ENCODE measurements at regions not wholly inside any gene's neighbourhood (a gene's known extent, or its start where the extent isn't known, plus 50 kb on each side); places are given as distances from the start of the nearest gene placed in this dataset.

DNA sequence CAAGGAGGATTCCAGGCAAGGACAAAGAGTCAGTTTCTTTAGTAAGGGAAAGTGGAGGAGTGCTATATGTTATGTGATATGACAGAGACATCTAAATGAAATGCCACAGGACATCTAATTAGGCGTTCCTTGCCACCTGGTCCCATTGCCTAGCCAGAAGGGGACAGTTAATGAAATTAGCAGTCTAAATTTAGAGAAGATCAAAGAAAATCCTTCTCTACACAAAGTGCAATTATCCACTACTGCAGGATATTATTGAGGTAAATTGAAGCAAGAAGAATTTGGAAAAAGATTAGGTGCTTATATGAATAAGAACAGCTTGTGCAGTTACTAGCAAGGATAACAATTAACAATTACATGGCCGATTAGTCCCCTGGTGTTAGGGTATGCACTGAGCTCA is 495.3 kb upstream of the NMUR2 start:
- DNase-seq, result no peak

DNA sequence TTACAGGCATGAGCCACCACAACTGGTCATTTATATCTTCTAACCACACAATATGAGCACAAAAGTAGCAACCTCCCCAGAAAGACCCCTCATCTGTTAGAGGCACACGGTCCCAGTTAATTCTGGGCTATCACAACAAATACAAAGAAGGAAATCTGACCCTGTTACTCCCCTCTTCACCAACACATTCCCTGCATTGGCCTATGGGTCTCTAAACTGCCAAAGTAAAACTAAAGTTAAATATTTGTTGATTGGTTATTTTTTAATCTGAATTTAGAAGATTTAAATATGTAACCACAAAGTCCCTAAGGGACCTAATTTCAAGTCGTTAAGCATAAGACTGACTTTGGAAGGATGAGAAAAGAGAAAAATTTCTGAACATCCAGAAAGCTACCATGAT is 496.7 kb upstream of the NMUR2 start:
- no peak for DNase-seq

DNA sequence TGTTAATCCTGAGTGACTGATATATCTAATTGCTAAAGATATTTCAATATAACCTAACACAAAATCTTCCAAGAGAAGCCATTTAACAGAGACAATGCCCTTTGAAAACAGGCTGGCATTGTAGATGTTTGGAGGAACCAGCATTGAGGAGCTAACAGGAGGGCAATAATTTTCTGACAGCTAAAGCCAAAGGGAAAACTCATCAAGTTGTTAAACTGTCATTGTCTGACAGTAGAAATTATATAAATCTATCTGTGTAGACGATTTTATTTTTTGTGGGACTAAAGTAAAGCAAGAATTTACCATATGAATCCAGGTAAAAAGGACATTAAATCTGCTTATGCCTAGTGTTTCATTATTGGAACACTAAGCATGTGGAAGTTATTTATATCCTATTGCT is 500.2 kb upstream of the NMUR2 start:
- DNase-seq, result no peak

DNA sequence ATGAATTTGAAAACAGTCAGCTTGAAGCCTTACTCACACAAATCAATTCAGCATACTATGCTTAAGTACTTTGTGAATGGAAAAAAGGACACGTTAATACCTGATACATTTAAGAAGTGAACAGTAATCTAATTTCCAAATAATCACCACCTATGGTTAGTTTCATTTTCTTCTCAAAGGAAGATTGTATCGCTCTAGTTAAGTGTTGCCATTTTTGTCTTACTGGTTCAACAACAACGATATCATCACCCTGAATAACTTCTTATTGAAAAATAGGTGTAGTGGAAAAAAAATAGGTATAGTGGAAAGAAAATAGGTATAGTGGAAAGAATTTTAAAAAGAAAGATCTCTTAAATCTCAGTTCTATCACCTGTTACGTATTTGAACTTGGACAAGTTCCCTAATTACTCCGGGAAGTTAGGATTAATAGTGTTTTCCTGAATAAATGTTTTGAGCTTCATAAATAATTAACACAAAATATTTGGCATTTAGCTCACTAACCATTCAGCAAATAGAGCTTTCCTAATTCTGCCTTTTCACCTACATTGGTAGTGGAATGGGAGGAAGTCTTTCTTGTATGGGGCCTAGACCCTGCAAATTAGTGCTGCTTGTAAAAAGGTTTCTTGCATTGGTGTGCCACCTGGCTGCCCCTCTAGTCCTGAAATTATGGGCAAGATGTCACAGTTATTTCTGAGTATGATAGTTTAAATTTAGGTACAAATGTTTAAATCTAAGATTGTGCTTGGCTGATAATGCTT is 502.6 kb upstream of the NMUR2 start:
- DNase-seq, result no peak

DNA sequence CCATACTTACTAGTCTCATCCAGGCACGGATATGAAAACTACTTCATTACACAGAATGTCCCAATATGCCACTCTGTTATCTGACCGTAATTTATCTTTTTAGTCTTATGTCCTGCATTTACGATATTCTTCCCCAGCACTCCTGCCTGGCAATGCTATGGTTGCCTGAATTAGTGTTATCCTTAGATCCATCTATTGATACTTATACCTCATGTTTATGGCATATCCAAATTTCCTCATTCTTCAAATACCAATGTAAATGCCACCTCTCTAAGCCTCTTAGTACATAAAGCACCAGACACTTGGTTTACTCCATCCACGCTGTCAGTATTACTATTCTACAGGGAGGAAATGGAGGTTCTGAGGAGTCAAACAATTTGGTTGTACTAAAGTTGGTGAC is 507.8 kb upstream of the NMUR2 start:
- DNase-seq, result no peak

DNA sequence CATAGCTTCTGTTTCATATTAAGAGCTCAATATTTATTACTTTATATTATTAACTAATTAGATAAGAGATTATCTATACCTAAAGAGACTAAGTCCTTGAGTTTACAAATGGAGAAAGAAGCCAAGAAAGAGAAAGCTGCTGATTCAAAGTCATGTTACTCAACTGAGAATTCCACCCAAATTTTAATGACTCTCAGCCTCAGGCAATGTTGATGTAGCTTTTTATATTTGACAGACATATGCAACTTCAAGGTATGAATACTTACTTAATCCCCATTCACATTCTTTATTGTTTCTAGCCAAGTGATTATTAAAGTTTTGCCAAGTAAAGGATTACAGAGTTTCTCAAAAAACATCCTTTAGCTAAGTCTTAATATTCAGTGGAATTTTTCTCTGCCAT is 527.5 kb upstream of the NMUR2 start:
- no peak for DNase-seq

DNA sequence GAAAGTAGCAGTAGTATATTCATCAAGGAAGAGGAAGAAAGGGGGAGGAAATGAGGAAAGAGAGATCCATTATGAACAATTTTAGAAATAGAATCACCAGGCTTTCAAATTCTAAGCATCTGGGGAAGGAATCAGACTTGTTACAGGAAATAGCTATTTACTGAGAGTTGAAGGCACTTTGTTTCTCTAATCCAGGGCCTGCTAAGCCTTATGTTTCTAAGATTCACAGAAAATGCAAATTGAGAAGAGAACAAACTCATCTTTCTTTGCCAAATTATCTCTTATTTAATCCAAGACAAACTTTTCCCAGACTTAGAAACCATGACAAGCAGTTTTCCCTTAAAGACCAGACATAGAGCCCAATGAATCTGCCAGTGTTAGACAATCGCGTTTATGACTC is 528.0 kb upstream of the NMUR2 start:
- no peak for DNase-seq

DNA sequence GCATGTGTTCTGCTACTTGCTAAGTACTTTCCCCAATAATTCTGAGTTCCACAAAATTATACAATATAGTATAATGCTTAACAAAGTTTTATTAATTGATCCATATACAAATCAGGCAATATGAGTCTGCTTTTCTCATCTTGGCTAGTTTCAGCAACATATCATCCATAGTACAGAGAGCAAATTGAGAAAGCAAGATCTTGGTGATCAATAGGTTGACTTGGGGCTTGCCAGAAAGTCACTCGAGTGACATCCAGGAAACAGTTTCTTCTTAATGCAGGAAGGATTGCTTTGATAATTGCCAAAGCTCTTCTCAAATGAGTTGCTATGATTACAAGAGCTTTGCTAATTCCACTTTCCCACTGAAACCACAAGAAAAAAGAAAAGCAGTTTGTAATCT is 533.6 kb upstream of the NMUR2 start:
- DNase-seq, result no peak

DNA sequence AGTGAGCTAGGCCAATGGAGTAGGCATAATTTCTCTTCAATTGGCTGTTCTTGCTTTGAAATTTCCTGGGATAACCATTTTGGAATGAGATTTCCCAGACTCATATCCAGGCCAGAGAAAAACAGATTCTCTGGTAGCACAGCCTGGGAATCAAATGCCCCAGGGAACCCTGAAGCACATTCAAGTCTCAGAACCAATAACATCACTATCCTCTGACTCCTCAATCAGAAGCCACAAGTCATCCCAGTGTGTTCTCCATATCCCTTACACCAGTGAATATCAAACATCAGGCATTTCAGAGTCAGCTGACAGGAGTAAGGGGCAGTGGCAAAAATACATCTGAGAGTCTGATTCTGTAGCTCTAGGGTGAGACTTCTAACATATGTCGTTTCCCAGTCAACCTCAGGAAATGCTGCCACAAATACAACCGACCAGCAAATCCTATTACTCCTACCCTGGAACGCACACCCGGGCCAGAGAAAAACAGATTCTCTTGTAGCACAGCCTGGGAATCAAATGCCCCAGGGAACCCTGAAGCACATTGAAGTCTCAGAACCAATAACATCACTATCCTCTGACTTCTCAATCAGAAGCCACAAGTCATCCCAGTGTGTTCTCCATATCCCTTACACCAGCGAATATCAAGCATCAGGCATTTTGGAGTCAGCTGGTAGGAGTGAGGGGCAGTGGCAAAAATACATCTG is 537.7 kb upstream of the NMUR2 start:
- no peak for DNase-seq

DNA sequence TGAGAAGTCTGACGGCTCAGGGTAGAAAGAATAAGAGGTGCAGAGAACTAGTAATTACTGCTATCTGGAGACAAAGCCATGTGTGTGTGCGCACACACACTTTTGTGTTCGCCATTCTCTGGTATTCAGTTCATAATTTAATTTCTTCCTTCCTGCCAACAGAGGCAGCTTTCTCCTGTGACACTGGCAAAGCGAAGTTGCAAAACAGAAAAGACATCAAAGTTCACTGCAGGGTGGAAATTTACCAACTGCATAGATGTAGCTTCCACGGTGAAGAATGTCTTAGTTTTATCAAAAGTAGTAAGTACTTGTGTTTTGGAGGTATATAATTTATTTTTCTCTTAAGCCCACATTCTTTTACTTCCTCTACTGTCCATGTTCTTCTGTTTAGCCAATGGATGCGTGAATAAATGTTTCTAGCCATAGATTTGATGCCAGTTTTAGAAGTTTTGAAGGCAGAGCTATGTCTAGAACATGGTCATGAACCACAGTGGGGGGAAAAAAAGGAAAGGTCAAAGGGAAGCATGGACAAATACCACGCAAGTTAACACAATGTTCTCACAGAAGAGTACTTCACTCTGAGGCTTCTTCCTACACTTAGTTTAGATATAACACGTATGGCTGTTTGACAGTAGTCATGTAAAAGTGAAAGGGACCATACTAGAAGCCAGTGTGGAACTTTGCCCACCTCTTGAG is 536.5 kb upstream of the GRIA1 start:
- no peak for DNase-seq

DNA sequence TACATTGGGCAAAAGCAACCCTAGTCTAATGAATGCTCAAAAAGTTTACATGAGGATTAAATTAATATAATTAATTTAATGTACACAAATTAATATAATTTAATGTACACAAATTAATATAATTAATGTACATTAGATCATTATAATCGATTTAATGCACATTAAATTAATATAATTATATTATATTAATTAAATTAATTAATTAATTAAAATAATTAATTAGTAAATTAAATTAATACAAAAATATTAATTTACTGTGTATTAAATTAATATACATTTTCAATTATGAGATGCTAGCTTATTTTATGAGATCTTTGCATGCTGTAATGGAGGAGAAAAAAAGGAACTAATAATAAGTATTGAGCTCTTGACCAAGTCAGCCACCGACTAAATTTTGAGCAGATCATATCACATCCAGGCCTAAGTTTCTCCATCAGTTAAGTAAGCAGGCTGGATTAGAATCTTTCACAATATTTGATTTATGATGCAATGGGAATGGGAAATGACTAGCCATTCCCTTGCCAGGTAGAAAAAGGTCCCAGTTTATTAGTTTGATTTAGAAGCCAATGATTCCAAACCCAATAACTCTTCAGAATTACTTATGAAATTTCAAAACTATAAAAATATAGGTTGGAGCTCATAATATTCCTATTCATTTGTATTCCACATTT is 533.4 kb upstream of the GRIA1 start:
- DNase-seq, result no peak

DNA sequence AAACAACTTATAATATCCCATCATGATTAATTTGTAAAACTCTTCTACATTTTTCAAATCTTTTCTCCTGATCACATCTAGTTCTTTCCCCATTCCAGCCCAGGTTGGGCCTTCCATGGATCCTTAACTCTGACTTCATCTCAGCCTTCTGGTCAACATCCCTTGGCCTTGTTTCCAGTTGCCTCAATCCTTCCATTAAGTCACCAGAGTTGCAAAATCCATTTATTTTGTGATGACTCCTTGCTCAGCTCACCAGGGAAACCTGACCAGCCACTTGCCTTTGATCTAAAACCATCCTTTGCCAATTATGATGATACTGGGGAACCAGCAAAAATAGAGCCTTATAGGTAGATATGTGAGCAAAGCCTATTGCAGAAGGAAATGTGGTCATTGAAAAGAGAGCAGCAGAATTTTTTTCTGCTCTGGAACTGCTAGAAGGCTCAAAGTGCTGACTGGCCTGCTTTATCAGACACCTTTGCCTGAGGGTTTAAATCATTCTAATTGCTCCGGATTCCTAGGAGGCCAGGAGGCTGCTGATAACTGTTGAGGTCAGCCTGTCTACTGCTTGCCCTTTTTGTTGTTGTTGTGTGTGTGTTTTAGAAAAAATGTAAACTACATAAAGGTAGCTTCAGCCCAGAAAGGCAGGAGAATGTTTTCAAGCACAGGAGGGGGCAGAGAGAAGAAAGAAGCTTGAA is 512.2 kb upstream of the GRIA1 start:
- DNase-seq, result no peak

DNA sequence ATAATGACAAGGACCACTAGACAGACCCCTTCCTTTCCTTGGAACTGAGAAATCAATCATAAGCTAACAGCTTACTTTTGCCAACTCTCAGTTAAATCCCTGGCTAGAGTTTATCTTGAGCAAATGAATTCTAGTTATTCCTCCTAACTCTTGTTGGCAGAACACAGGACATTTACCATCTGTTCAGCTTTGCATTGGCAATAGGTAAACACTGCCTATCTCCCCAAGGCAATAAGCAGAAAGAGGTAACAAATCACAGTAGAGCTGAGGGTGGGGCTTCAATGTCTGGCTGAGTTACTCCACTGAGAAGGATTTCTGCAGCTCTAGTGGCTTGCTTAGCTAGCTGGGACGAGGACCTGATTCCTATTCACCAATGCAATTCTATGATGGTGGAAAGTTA is 503.3 kb upstream of the GRIA1 start:
- DNase-seq, result no peak

DNA sequence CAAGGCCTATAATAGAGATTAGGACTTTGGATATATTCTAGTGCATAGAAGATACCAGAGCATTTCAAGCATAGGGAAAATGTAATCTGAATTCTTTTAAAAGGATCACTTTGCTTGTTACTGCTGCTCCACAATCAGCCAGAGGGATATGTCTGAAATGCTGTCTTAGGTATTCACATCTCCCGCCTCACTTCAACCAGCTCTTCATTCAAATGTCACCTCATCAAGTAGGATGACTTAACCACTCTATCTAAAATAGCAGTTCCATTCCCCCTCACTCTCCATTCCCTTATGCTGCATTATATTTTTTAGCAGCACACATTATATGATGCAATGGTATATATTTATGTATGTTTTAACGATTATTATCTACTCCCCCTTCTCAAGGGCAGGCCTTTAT is 500.3 kb upstream of the GRIA1 start:
- no peak for DNase-seq

DNA sequence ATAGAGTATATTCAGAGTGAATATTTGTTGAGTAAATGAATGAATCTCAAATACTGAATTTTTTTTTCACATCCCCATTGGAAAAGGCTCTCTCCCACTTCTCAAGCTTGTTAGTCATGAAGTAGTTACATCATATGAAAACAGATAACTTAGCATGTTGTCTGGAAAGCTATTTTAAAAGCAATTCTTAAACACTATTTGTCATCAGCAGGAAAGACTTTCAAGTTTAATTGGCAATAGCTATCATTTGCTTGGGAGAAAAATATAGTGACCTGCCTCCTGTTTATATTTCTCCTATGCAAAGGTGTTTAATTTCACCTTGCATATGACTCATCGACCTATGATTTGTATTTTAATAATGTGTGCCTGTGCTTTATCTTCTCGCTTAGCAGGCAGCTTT is 499.8 kb upstream of the GRIA1 start:
- DNase-seq, result no peak

DNA sequence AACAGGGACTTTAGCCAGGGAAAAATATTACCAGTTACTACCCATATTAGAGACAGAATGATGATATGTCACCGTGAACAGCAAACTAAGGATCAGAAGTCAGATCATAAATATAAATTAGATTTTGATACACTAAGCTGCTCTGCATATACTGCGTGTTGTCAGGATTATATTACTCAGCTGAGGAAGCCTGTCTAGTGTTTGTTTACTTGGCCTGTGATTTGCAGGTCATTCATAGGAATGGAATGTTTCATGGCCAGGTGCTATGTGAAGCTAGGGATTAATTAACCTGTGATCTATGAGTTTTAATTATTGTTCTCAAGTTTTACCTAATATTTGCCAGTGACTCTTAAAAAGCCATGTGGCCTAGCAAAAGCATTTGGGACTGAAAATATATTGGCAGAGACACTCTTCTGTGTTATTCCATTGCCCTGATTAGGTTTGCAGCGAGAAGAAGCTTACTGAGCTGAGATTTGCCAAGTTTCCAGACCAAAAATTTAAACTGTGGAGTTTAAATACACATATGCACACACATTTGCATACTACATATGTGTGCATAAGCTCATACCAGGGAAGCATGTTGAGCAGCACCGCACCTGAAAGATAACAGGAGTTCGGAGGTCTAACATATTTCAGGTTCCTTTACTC is 496.3 kb upstream of the GRIA1 start:
- no peak for DNase-seq

DNA sequence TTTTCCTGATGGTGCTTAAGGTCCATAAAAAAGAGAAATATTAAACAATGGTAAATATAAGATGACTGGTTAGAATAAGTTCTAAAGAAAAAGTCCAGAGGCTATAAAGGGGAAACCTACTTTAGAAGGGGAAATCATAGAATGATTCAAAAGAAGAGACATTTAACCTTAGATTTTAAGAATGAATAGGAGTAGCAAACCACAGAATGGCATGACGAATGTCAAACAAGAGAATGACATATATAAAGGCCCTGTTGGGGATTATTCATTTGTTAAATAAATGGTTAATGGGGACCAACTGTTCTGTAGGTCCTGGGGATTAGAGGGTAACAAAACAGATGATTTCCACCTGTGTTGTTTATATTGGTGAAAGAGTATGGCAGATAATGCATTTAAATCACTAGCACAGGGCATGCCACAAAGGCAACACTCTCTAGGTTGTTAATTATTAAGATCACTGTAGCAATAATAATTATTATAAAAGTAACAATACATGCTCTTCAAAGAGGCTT is 495.2 kb upstream of the GRIA1 start:
- no peak for DNase-seq

DNA sequence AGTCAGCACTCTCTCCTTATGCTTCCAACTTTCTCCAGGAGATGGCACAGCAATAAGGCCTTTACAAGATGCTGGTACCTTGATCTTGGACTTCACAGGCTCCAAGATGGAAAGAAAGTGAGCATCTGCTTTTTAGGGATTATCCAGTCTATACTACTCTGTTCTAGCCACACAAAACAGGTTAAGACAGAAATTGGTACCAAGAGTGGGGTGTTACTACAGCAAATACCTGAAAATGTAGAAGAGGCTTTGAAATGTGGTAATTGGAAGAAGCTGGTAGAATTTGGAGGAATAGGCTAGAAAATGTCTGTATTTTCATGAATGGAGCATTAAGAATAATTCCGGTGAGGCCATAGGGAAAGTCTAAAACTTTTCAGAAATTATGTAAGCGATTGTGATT is 484.8 kb upstream of the GRIA1 start:
- DNase-seq, result no peak

DNA sequence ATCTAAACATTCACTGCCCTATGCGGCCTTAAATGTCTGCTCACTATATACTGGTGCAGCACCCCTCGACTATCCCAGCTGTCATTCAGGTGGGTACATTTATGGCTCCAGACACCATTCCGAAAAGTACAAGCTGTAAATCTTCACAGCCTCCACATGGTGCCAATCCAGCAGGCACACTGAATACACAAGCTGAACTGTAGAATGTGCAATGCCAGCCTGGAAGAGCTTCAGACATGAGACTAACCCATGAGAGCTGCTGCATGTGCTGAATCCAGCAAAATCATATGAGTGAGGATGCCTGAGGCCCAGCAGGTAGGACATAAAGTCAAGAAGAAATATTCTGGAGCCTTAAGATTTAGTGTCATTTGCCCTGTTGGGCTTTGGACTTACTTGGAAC is 483.8 kb upstream of the GRIA1 start:
- no peak for DNase-seq

DNA sequence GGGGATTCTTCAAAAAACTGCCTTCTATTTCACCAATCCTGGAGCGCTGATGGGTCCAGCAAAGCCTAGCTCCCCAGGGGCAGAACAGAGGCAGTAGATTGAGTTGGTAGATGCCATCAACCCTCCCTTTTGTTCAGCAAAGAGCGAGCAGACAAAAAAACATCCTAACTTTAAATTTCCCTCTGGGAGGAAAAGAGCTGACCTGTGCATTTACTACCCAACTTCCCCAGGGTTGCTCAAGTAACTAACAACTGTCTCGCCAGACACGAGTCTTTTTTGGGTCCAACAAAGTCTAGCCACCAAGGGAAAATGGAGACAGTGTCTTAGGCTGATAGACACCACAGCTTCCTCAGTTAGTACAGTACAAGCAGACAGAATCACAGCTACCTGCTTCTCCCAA is 476.3 kb upstream of the GRIA1 start:
- no peak for DNase-seq

DNA sequence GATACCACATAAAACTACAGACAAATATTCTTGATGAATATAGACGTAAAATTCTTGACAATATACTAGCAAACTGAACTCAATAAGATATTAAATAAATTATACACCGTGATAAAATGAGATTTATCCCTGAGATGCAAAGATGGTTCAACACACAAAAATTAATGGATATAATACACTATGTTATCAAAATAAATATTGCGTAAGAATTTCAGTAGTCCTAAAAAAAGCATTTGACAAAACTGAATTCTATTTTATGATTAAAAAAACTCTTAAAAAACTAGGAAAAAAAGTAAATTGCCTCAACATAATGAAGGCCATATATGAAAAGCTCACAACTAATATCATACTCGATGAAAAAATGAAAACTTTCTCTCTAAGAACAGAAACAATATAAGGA is 472.3 kb upstream of the GRIA1 start:
- DNase-seq, result no peak
